ENCODE measurements at regions not wholly inside any gene's neighbourhood (a gene's known extent, or its start where the extent isn't known, plus 50 kb on each side); places are given as distances from the start of the nearest gene placed in this dataset.

DNA sequence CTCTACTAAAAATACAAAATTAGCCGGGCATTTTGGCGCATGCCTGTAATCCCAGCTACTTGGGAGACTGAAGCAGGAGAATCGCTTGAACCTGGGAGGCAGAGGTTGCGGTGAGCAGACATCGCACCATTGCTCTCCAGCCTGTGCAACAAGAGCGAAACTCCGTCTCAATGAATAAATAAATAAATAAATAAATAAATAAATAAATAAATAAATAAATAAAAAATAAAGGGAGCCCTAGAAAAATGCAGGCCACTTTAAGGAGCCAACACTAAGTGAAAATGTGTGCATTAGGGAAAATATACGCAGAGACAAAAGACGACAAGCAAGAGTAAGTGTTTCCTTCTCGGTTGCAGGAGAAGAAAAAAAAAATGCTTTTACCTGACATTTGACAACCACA, 132.6 kb upstream of the CDH10 start:
- H3K4me1 ChIP-seq (ENCODE audit: insufficient read depth, low read length, poor library complexity, severe bottlenecking), result no peaks in the 10 kb centered on the region
- no peak overlapping the region for H3K4me3 ChIP-seq (ENCODE audit: low read depth, low read length, poor library complexity, severe bottlenecking)
- no peaks in the 10 kb centered on the region for H3K36me3 ChIP-seq (ENCODE audit: insufficient read depth, low read length, poor library complexity, severe bottlenecking)
- DNase-seq (ENCODE audit: low spot score), result no peak
- intact Hi-C loops (cut with micrococcal nuclease; ENCODE audit: unreplicated experiment), result no loop called here
- ChIA-PET POLR2A (ENCODE audit: low non-redundant PET) (no interaction called here), CTCF (no interaction called here)
- no TSS peak for BruUV-seq (replicated peaks)
- no peaks in the 10 kb centered on the region for H3K9me3 ChIP-seq (ENCODE audit: low read depth, low read length, poor library complexity, severe bottlenecking)
- no peak overlapping the region for H3K27ac ChIP-seq (ENCODE audit: low read depth, low read length, poor library complexity, severe bottlenecking)
- TF ChIP-seq CTCF (conservative IDR thresholded peaks at IDR 0.05; ENCODE audit: low read depth, low read length) (no peak), EZH2 (IDR thresholded peaks at IDR 0.05; ENCODE audit: borderline replicate concordance, low read depth, low read length, poor library complexity, severe bottlenecking) (no peak)
- H3K27me3 ChIP-seq (replicated peaks; ENCODE audit: insufficient read depth, low read depth, low read length, poor library complexity), result no peaks in the 10 kb centered on the region

- Histone ChIP-seq H3K27ac (ENCODE audit: low read depth, low read length, poor library complexity, severe bottlenecking) (no peak overlapping the region), H3K27me3 (replicated peaks; ENCODE audit: insufficient read depth, low read depth, low read length, poor library complexity) (no peaks in the 10 kb centered on the region), H3K4me1 (ENCODE audit: insufficient read depth, low read length, poor library complexity, severe bottlenecking) (no peaks in the 10 kb centered on the region), H3K9me3 (ENCODE audit: low read depth, low read length, poor library complexity, severe bottlenecking) (no peaks in the 10 kb centered on the region), H3K36me3 (ENCODE audit: insufficient read depth, low read length, poor library complexity, severe bottlenecking) (no peaks in the 10 kb centered on the region), H3K4me3 (ENCODE audit: low read depth, low read length, poor library complexity, severe bottlenecking) (no peak overlapping the region)
- CTCF ChIA-PET, result no interaction called here
- BruUV-seq (replicated peaks), result no TSS peak
- intact Hi-C loops (cut with micrococcal nuclease; ENCODE audit: unreplicated experiment), result no loop called here
- POLR2A ChIA-PET (ENCODE audit: low non-redundant PET), result no interaction called here
- TF ChIP-seq EZH2 (IDR thresholded peaks at IDR 0.05; ENCODE audit: borderline replicate concordance, low read depth, low read length, poor library complexity, severe bottlenecking) (no peak), CTCF (conservative IDR thresholded peaks at IDR 0.05; ENCODE audit: low read depth, low read length) (no peak)
- DNase-seq (ENCODE audit: low spot score), result no peak
These were observed 128.5 kb upstream of the CDH10 start for GRCh38 chr5:24773261-24773660.

- Histone ChIP-seq H3K36me3 (ENCODE audit: insufficient read depth, low read length, poor library complexity, severe bottlenecking) (no peaks in the 10 kb centered on the region), H3K27ac (ENCODE audit: low read depth, low read length, poor library complexity, severe bottlenecking) (no peak overlapping the region), H3K9me3 (ENCODE audit: low read depth, low read length, poor library complexity, severe bottlenecking) (no peaks in the 10 kb centered on the region), H3K4me1 (ENCODE audit: insufficient read depth, low read length, poor library complexity, severe bottlenecking) (no peaks in the 10 kb centered on the region), H3K27me3 (replicated peaks; ENCODE audit: insufficient read depth, low read depth, low read length, poor library complexity) (no peaks in the 10 kb centered on the region), H3K4me3 (ENCODE audit: low read depth, low read length, poor library complexity, severe bottlenecking) (no peak overlapping the region)
- no peak for DNase-seq (ENCODE audit: low spot score)
- BruUV-seq (replicated peaks), result no TSS peak
- ChIA-PET CTCF (no interaction called here), POLR2A (ENCODE audit: low non-redundant PET) (no interaction called here)
- TF ChIP-seq CTCF (conservative IDR thresholded peaks at IDR 0.05; ENCODE audit: low read depth, low read length) (no peak), EZH2 (IDR thresholded peaks at IDR 0.05; ENCODE audit: borderline replicate concordance, low read depth, low read length, poor library complexity, severe bottlenecking) (no peak)
- intact Hi-C loops (cut with micrococcal nuclease; ENCODE audit: unreplicated experiment), result no loop called here
These were observed 122.3 kb upstream of the CDH10 start for GRCh38 chr5:24767086-24767485.

Measured in A673 (cell line).